Fibroblast of lung (primary cell): ENCODE measurements at regions not wholly inside any gene's neighbourhood (a gene's known extent, or its start where the extent isn't known, plus 50 kb on each side); places are given as distances from the start of the nearest gene placed in this dataset.
A peak's percentile ranks its signal among the peaks of the same experiment; 100 is the strongest.

Source experiments
- CTCF ChIP-seq, 2 donors: IDR thresholded peaks in 1 of 2; conservative IDR thresholded peaks in 1 of 2; 1 replicate in 1 of 2; 2 replicates in 1 of 2; pipeline ENCODE4 v1.5.1; 2011 to 2012; ENCODE audit warnings: low read length in 2 of 2, control low read depth in 1 of 2, inconsistent platforms in 1 of 2, low read depth in 1 of 2, mild to moderate bottlenecking in 1 of 2
- EZH2 ChIP-seq: IDR thresholded peaks from 2 replicates; pipeline ENCODE4 v1.5.1; 2012; ENCODE audit warnings: low read length, control low read depth, mild to moderate bottlenecking; ENCODE audit errors: missing control alignments

- peak in 1 of 2 donors; percentile 4 for TF ChIP-seq CTCF (conservative IDR thresholded peaks at IDR 0.05 in 1 of 2, IDR thresholded peaks at IDR 0.05 in 1 of 2; ENCODE audit: low read depth in 1 of 2, low read length in 2 of 2)
- no peak for TF ChIP-seq EZH2
These were observed 113.5 kb upstream of the GALNT15 start for GRCh38 chr3:16060945-16061344.
